ENCODE measurements at regions not wholly inside any gene's neighbourhood (a gene's known extent, or its start where the extent isn't known, plus 50 kb on each side); places are given as distances from the start of the nearest gene placed in this dataset.

DNA sequence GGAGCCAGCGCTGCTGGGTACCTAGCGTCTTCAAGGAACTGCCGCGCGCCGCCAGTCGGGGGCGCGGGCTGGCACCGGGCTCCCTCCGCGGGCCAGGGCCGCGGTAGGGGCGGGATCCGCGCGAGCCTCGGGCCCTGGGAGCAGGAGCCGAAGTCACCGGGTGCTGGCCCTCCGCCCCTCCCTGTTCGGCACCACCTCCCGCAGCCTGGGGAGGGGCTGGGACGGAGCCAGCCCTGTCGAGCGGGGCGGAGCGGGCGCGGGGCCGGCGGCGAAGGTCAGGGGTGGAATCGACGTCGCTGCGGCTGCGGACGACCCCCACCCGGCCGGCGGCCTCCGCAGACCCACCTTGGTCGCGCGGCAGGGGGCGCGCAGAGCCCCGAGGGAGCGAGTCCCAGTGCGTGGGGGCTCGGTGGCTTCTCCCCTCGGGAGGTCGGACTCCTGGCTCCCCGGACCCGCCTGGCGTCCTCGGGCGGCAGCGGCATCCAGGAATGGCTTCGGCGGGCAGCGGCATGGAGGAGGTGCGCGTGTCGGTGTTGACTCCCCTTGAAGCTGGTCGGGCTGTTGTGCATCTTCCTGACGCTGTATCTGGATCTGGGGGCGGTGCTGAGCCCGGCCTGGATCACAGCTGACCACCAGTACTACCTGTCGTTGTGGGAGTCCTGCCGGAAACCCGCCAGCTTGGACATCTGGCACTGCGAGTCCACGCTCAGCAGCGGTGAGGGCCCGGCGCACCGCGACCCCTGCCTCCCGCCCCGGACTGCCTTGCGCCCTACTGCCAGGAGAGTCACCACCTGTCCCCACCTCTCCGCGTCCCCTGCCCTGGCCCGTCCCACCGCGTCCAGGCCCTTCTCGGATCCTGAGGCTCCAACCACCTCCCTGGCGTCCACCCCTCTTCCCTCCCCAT lies 50.5 kb upstream of the FAM47C start:
- H3K9me3 ChIP-seq = no peaks in the 10 kb centered on the region
- H3K36me3 ChIP-seq = no peaks in the 10 kb centered on the region
- H3K27me3 ChIP-seq = peaks cover 0 to 6% (median 0%) of the 10 kb centered on the region in 4 donors
- 0 to 36% methylated on average over 2 to 26 of the region's 91 CpGs for WGBS, 2 donors
- peak in 1 of 2 donors; percentile 61 for ATAC-seq (ENCODE audit: low FRiP score in 2 of 2)
- H3K4me3 ChIP-seq = peak overlapping the region in 3 of 4 donors; percentile 34 to 49 (median 43)
- peak; percentile 62 to 87 for DNase-seq
- no peaks in the 10 kb centered on the region for H3K4me1 ChIP-seq
- no peak for TF ChIP-seq EP300 (IDR thresholded peaks at IDR 0.05)
- TF ChIP-seq, protein P1, sequence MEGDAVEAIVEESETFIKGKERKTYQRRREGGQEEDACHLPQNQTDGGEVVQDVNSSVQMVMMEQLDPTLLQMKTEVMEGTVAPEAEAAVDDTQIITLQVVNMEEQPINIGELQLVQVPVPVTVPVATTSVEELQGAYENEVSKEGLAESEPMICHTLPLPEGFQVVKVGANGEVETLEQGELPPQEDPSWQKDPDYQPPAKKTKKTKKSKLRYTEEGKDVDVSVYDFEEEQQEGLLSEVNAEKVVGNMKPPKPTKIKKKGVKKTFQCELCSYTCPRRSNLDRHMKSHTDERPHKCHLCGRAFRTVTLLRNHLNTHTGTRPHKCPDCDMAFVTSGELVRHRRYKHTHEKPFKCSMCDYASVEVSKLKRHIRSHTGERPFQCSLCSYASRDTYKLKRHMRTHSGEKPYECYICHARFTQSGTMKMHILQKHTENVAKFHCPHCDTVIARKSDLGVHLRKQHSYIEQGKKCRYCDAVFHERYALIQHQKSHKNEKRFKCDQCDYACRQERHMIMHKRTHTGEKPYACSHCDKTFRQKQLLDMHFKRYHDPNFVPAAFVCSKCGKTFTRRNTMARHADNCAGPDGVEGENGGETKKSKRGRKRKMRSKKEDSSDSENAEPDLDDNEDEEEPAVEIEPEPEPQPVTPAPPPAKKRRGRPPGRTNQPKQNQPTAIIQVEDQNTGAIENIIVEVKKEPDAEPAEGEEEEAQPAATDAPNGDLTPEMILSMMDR (IDR thresholded peaks at IDR 0.05) = peak in 2 of 6 experiments; percentile 35 to 43
- H3K27ac ChIP-seq = no peak overlapping the region

Small RNA genes lying in the stretch of these regions (small RNA-seq; reads per million reads assigned to genes)
- 0 reads per million in 4 donors for gene BX842568.4
